H1 (cell line): ENCODE measurements at regions not wholly inside any gene's neighbourhood (a gene's known extent, or its start where the extent isn't known, plus 50 kb on each side); places are given as distances from the start of the nearest gene placed in this dataset.

Experiments used
- CTCF ChIA-PET: fragments of 300-600 bp; sonication (Branson Sonifier 250); formaldehyde crosslinking; loops from one replicate; lab custom pipeline; 2021; ENCODE audit not compliant: partially characterized antibody; lab: Charles Lee
- POLR2A ChIA-PET: fragments of 300-600 bp; sonication (Branson Sonifier 250); formaldehyde crosslinking; loops from one replicate; lab custom pipeline; 2021; ENCODE audit warnings: inconsistent platforms; ENCODE audit not compliant: partially characterized antibody; lab: Charles Lee
- DNase-seq, 2 experiments: peaks; one replicate each; pipeline versions ENCODE4 v3.0.0 to v3.0.0-alpha.2; 2010 to 2022; ENCODE audit warnings: low spot score in 2 of 2, low read depth in 1 of 2, mixed read lengths in 1 of 2
- FAIRE-seq: peaks from 2 replicates; lab custom pipeline; 2011; peaks lifted over from hg19 to GRCh38; lab: Jason Lieb, UNC
- H2AFZ ChIP-seq: 2 replicates; pipeline ENCODE4 v1.8.1; 2012; ENCODE audit warnings: low read length, inconsistent platforms
- H2AK5ac ChIP-seq: 2 replicates; pipeline ENCODE4 v1.6.1; 2013; ENCODE audit warnings: low read depth, low read length
- H2BK120ac ChIP-seq: replicated peaks from 2 replicates; pipeline ENCODE3; 2013; ENCODE audit warnings: low read depth, low read length, inconsistent platforms
- H2BK12ac ChIP-seq: 2 replicates; pipeline ENCODE4 v1.6.1; 2013; ENCODE audit warnings: low read depth, low read length
- H2BK15ac ChIP-seq: 2 replicates; pipeline ENCODE4 v1.6.1; 2013; ENCODE audit warnings: low read length
- H2BK20ac ChIP-seq: 2 replicates; pipeline ENCODE4 v1.6.1; 2013; ENCODE audit warnings: low read length
- H2BK5ac ChIP-seq: 2 replicates; pipeline ENCODE4 v1.6.1; 2013; ENCODE audit warnings: low read depth, low read length
- H3K14ac ChIP-seq: 2 replicates; pipeline ENCODE4 v1.6.1; 2013; ENCODE audit warnings: inconsistent platforms; ENCODE audit not compliant: insufficient read length
- H3K18ac ChIP-seq: 2 replicates; pipeline ENCODE4 v1.6.1; 2013; ENCODE audit warnings: low read length; ENCODE audit errors: extremely low read depth
- H3K23ac ChIP-seq: 2 replicates; pipeline ENCODE4 v1.6.1; 2013; ENCODE audit warnings: inconsistent platforms; ENCODE audit not compliant: insufficient read length
- H3K23me2 ChIP-seq: 2 replicates; pipeline ENCODE4 v1.6.1; 2013; ENCODE audit warnings: low read depth, low read length
- H3K27ac ChIP-seq: 2 replicates; pipeline ENCODE4 v1.6.1; 2011; ENCODE audit warnings: low read depth, low read length, inconsistent platforms
- H3K27me3 ChIP-seq, 4 experiments: replicated peaks in 1 of 4; 1 replicate in 1 of 4; 2 replicates in 3 of 4; pipeline versions ENCODE4 v1.6.1 to v1.8.1; 2011 to 2013; ENCODE audit warnings: low read length in 3 of 4, mild to moderate bottlenecking in 3 of 4, inconsistent platforms in 2 of 4, mixed read lengths in 2 of 4, moderate library complexity in 1 of 4; ENCODE audit not compliant: control insufficient read depth in 3 of 4, insufficient read depth in 3 of 4; ENCODE audit errors: extremely low read depth in 1 of 4
- H3K36me3 ChIP-seq, 4 experiments: 2 replicates each; pipeline versions ENCODE4 v1.6.1 to v1.8.1; 2011 to 2013; ENCODE audit warnings: mild to moderate bottlenecking in 4 of 4, low read length in 3 of 4, moderate library complexity in 2 of 4, control low read depth in 1 of 4, inconsistent platforms in 1 of 4; ENCODE audit not compliant: insufficient read depth in 4 of 4, control insufficient read depth in 2 of 4
- H3K4ac ChIP-seq: replicated peaks from 2 replicates; pipeline ENCODE3; 2013; ENCODE audit warnings: low read length, low read depth, mixed read lengths, inconsistent platforms; ENCODE audit not compliant: insufficient read length
- H3K4me1 ChIP-seq, 4 experiments: replicated peaks in 1 of 4; 1 replicate in 1 of 4; 2 replicates in 3 of 4; pipeline versions ENCODE4 v1.6.1 to v1.8.1; 2011 to 2013; ENCODE audit warnings: low read length in 3 of 4, inconsistent platforms in 2 of 4, mixed read lengths in 1 of 4; ENCODE audit not compliant: insufficient read depth in 4 of 4, control insufficient read depth in 3 of 4
- H3K4me2 ChIP-seq, 2 experiments: 2 replicates each; pipeline versions ENCODE4 v1.6.1 to v1.8.1; 2011 to 2013; ENCODE audit warnings: low read depth in 2 of 2, low read length in 2 of 2, control low read depth in 1 of 2, inconsistent platforms in 1 of 2, mild to moderate bottlenecking in 1 of 2; ENCODE audit not compliant: insufficient read depth in 1 of 2
- H3K4me3 ChIP-seq, 4 experiments: fragments of 200-600, 300-600 bp in 1 of 4; sonication (generic), shearing (Covaris generic), sonication (Bioruptor Twin) in 1 of 4; 2 replicates each; pipeline versions ENCODE4 v1.5.1 to v1.8.1; 2011 to 2016; ENCODE audit warnings: low read length in 4 of 4, low read depth in 3 of 4, control low read depth in 2 of 4, inconsistent platforms in 2 of 4, mild to moderate bottlenecking in 2 of 4, mixed read lengths in 1 of 4, moderate library complexity in 1 of 4; ENCODE audit not compliant: insufficient read depth in 2 of 4; ENCODE audit errors: extremely low read depth in 1 of 4
- H3K56ac ChIP-seq: replicated peaks from 2 replicates; pipeline ENCODE3; 2013; ENCODE audit warnings: low read depth, mild to moderate bottlenecking, mixed read lengths, low read length, inconsistent platforms; ENCODE audit not compliant: insufficient read length
- H3K79me1 ChIP-seq: 2 replicates; pipeline ENCODE4 v1.6.1; 2013; ENCODE audit warnings: low read depth, low read length, control low read depth
- H3K79me2 ChIP-seq, 2 experiments: 2 replicates each; pipeline versions ENCODE4 v1.6.1 to v1.8.1; 2012 to 2013; ENCODE audit warnings: low read length in 2 of 2, mild to moderate bottlenecking in 2 of 2, inconsistent platforms in 1 of 2; ENCODE audit not compliant: insufficient read depth in 2 of 2, control insufficient read depth in 1 of 2
- H3K9ac ChIP-seq, 4 experiments: replicated peaks in 1 of 4; 1 replicate in 1 of 4; 2 replicates in 3 of 4; pipeline versions ENCODE4 v1.6.1 to v1.8.1; 2011 to 2013; ENCODE audit warnings: low read depth in 3 of 4, low read length in 3 of 4, control low read depth in 2 of 4, mild to moderate bottlenecking in 2 of 4, moderate library complexity in 2 of 4, inconsistent platforms in 1 of 4; ENCODE audit errors: extremely low read depth in 1 of 4
- H3K9me3 ChIP-seq, 2 experiments: 2 replicates each; pipeline versions ENCODE4 v1.6.1 to v1.8.1; 2012 to 2013; ENCODE audit warnings: mild to moderate bottlenecking in 2 of 2, moderate library complexity in 2 of 2, control low read depth in 1 of 2, inconsistent platforms in 1 of 2, low read depth in 1 of 2, low read length in 1 of 2, mixed read lengths in 1 of 2; ENCODE audit not compliant: insufficient read depth in 2 of 2
- H4K20me1 ChIP-seq, 2 experiments: replicated peaks in 1 of 2; 2 replicates each; pipeline versions ENCODE3 to v1.8.1; 2011 to 2013; ENCODE audit warnings: inconsistent platforms in 2 of 2, low read length in 2 of 2, mild to moderate bottlenecking in 1 of 2; ENCODE audit not compliant: insufficient read depth in 2 of 2, control insufficient read depth in 1 of 2
- H4K5ac ChIP-seq: 2 replicates; pipeline ENCODE4 v1.6.1; 2013; ENCODE audit warnings: low read length, low read depth, mixed read lengths, inconsistent platforms; ENCODE audit not compliant: insufficient read length
- H4K8ac ChIP-seq: 2 replicates; pipeline ENCODE4 v1.8.0; 2013; ENCODE audit warnings: mild to moderate bottlenecking, moderate library complexity, low read length, inconsistent platforms; ENCODE audit not compliant: insufficient read depth; ENCODE audit errors: extremely low read depth
- H4K91ac ChIP-seq: replicated peaks from 2 replicates; pipeline ENCODE3; 2013; ENCODE audit warnings: low read length, mixed read lengths, inconsistent platforms; ENCODE audit not compliant: insufficient read length
- WGBS, 2 experiments: shearing (Covaris generic) in 1 of 2; methylation state at CpG; one replicate each; pipeline versions ENCODE4 v1.1.6 to v1.1.7; 2013 to 2015; ENCODE audit warnings: low lambda C conversion rate in 2 of 2, mixed read lengths in 2 of 2, inconsistent platforms in 1 of 2, low coverage in 1 of 2, missing lambda C conversion rate in 1 of 2; ENCODE audit not compliant: insufficient replicate concordance in 2 of 2, insufficient coverage in 1 of 2, insufficient read length in 1 of 2; ENCODE audit errors: extremely low coverage in 1 of 2, missing lambda C conversion rate in 1 of 2; 5-methylcytosine and 5-hydroxymethylcytosine counted together

- Histone ChIP-seq H3K18ac (no peak overlapping the region), H3K79me1 (no peaks in the 10 kb centered on the region), H4K8ac (no peak overlapping the region), H3K14ac (no peak overlapping the region), H3K4me1 (peaks cover 0 to 5% (median 2%) of the 10 kb centered on the region in 4 experiments; a peak in 3 of 7 replicates), H3K9me3 (no peaks in the 10 kb centered on the region), H3K56ac (no peak overlapping the region), H2BK12ac (peak overlapping the region; percentile 28; the same call in 1 of the 2 replicates), H3K27me3 (no peaks in the 10 kb centered on the region), H3K36me3 (no peaks in the 10 kb centered on the region), H2BK5ac (no peak overlapping the region), H2AK5ac (no peak overlapping the region), H2BK120ac (no peak overlapping the region), H2BK20ac (no peak overlapping the region), H4K5ac (no peak overlapping the region), H3K23ac (no peak overlapping the region), H4K20me1 (no peaks in the 10 kb centered on the region), H3K4me2 (peak overlapping the region in 1 of 2 experiments; percentile 37; a peak in 1 of 4 replicates), H4K91ac (no peak overlapping the region), H3K23me2 (no peaks in the 10 kb centered on the region), H2AFZ (no peak overlapping the region), H3K4ac (no peak overlapping the region), H2BK15ac (no peak overlapping the region; the same call in 1 of the 2 replicates), H3K79me2 (no peaks in the 10 kb centered on the region), H3K27ac (no peak overlapping the region), H3K4me3 (no peak overlapping the region), H3K9ac (no peak overlapping the region)
- DNase-seq (no peak), FAIRE-seq (no peak)
- 63% methylated on average over 6 of the region's 6 CpGs; no CpG with 5 or more reads in 1 of the 2 experiments for WGBS, 2 experiments
- CTCF ChIA-PET, result interaction anchor here (1.1 to 1.2 kb wide), 2 partner anchors 10 to 45 kb away, joined by 3 to 4 read pairs; no protein-coding TSS in a partner anchor
- POLR2A ChIA-PET, result no interaction called here
These were observed 345.7 kb downstream of the GATA3 start for GRCh38 chr10:8400151-8400550.
